HCT116 (cell line): ENCODE measurements at regions not wholly inside any gene's neighbourhood (a gene's known extent, or its start where the extent isn't known, plus 50 kb on each side); places are given as distances from the start of the nearest gene placed in this dataset.

ENCODE experiments used
- ATAC-seq: fragments of 200-7000 bp; cut with Tn5 transposase; 2 replicates; pipeline ENCODE4 v1.9.1; 2020; ENCODE audit warnings: mild to moderate bottlenecking, moderate library complexity
- BruUV-seq: library from RNA; stranded (reverse); fragments of 400-500 nt; replicated peaks from 2 replicates; lab custom pipeline; 2021; lab: Mats Ljungman, UMichigan
- CTCF ChIA-PET: fragments of 300-600 bp; sonication (Branson Sonifier 250); formaldehyde crosslinking; loops from one replicate; lab custom pipeline; 2021; ENCODE audit warnings: antibody characterized with exemption; lab: Charles Lee
- POLR2A ChIA-PET: fragments of 300-600, 350-600 bp; sonication (Branson Sonifier 250); formaldehyde crosslinking; loops from one replicate; lab custom pipeline; 2021; ENCODE audit warnings: antibody characterized with exemption; lab: Charles Lee
- RAD21 ChIA-PET, 2 experiments: fragments of 300-600 bp; sonication (Branson Sonifier 250); formaldehyde crosslinking; loops; one replicate each; lab custom pipeline; 2023; ENCODE audit warnings: low total read pairs in 2 of 2; ENCODE audit not compliant: uncharacterized antibody in 2 of 2, unreplicated experiment in 2 of 2, low non-redundant PET in 1 of 2; lab: Charles Lee
- DNase-seq: peaks from one replicate; pipeline ENCODE4 v3.0.0-alpha.2; 2010; ENCODE audit warnings: low read depth, low spot score
- H2AFZ ChIP-seq: fragments of 200-600 bp; shearing (Covaris generic), sonication (generic); 2 replicates; pipeline ENCODE4 v1.6.1; 2017; ENCODE audit warnings: low read depth, mixed run types, mixed read lengths, antibody characterized with exemption, low read length; ENCODE audit not compliant: poor library complexity, severe bottlenecking
- H3K27ac ChIP-seq: 2 replicates; pipeline ENCODE4 v1.5.1; 2012; ENCODE audit warnings: low read depth, low read length
- H3K27me3 ChIP-seq: fragments of 200-600 bp; sonication (generic); 2 replicates; pipeline ENCODE4 v1.6.1; 2016; ENCODE audit warnings: mixed run types, low read length, mixed read lengths; ENCODE audit not compliant: insufficient read depth
- H3K36me3 ChIP-seq, 2 experiments: fragments of 200-500 bp in 1 of 2; fragments of 200-600 bp in 1 of 2; sonication (Bioruptor generic) in 1 of 2; sonication (generic) in 1 of 2; 2 replicates each; pipeline versions ENCODE4 v1.5.1 to v1.6.1; 2014 to 2016; ENCODE audit warnings: low read length in 2 of 2, inconsistent platforms in 1 of 2, mixed read lengths in 1 of 2, mixed run types in 1 of 2; ENCODE audit not compliant: insufficient read depth in 2 of 2, control insufficient read depth in 1 of 2
- H3K4me1 ChIP-seq, 2 experiments: fragments of 200-600 bp in 1 of 2; sonication (generic) in 1 of 2; 2 replicates each; pipeline versions ENCODE4 v1.5.1 to v1.6.1; 2012 to 2017; ENCODE audit warnings: low read length in 2 of 2, inconsistent platforms in 1 of 2, mild to moderate bottlenecking in 1 of 2, mixed read lengths in 1 of 2, mixed run types in 1 of 2, moderate library complexity in 1 of 2; ENCODE audit not compliant: insufficient read depth in 2 of 2, control insufficient read depth in 1 of 2
- H3K4me2 ChIP-seq: fragments of 200-600 bp; sonication (generic); 2 replicates; pipeline ENCODE4 v1.6.1; 2017; ENCODE audit warnings: mixed run types, low read length, mixed read lengths
- H3K4me3 ChIP-seq, 2 experiments: fragments of 200-600 bp in 1 of 2; sonication (generic) in 1 of 2; replicated peaks in 1 of 2; 2 replicates each; pipeline ENCODE4 v1.5.1; 2011 to 2016; ENCODE audit warnings: low read length in 2 of 2, control low read depth in 1 of 2, low read depth in 1 of 2, mild to moderate bottlenecking in 1 of 2, mixed read lengths in 1 of 2, mixed run types in 1 of 2
- H3K79me2 ChIP-seq: fragments of 200-600 bp; sonication (generic); 2 replicates; pipeline ENCODE4 v1.6.1; 2017; ENCODE audit warnings: mild to moderate bottlenecking, mixed run types, low read length, moderate library complexity, mixed read lengths; ENCODE audit not compliant: insufficient read depth
- H3K9ac ChIP-seq: fragments of 200-600 bp; sonication (generic); 2 replicates; pipeline ENCODE4 v1.6.1; 2016; ENCODE audit warnings: low read length, mixed read lengths
- H3K9me2 ChIP-seq: fragments of 200-600 bp; sonication (generic), shearing (Covaris generic); 2 replicates; pipeline ENCODE4 v1.6.1; 2017; ENCODE audit warnings: mixed run types, mild to moderate bottlenecking, moderate library complexity; ENCODE audit not compliant: insufficient read depth
- H3K9me3 ChIP-seq, 2 experiments: fragments of 200-500 bp in 1 of 2; fragments of 200-600 bp in 1 of 2; sonication (Bioruptor generic) in 1 of 2; sonication (generic) in 1 of 2; 2 replicates each; pipeline ENCODE4 v1.6.1; 2014 to 2017; ENCODE audit warnings: low read length in 2 of 2, mixed read lengths in 2 of 2, inconsistent platforms in 1 of 2, low read depth in 1 of 2, mild to moderate bottlenecking in 1 of 2, mixed run types in 1 of 2, moderate library complexity in 1 of 2; ENCODE audit not compliant: control insufficient read depth in 1 of 2, insufficient read depth in 1 of 2
- H4K20me1 ChIP-seq: fragments of 200-600 bp; sonication (generic), shearing (Covaris generic); 2 replicates; pipeline ENCODE4 v1.6.1; 2017; ENCODE audit warnings: mixed run types, mild to moderate bottlenecking, moderate library complexity; ENCODE audit not compliant: insufficient read depth
- CEBPB ChIP-seq: IDR thresholded peaks from 2 replicates; pipeline ENCODE4 v1.6.1; 2012; ENCODE audit warnings: low read depth
- EGR1 ChIP-seq: IDR thresholded peaks from 2 replicates; pipeline ENCODE4 v1.6.1; 2012; ENCODE audit warnings: low read depth
- FOSL1 ChIP-seq: IDR thresholded peaks from 2 replicates; pipeline ENCODE4 v1.6.1; 2012; ENCODE audit warnings: low read depth
- JUND ChIP-seq: IDR thresholded peaks from 2 replicates; pipeline ENCODE4 v1.6.1; 2012
- POLR2A ChIP-seq: IDR thresholded peaks from 2 replicates; pipeline ENCODE4 v1.7.0; 2011; ENCODE audit warnings: borderline replicate concordance; ENCODE audit not compliant: insufficient read depth, insufficient read length; ENCODE audit errors: extremely low read depth
- POLR2AphosphoS5 ChIP-seq: IDR thresholded peaks from 2 replicates; pipeline ENCODE4 v1.6.1; 2011; ENCODE audit warnings: mild to moderate bottlenecking, low read depth, low read length, moderate library complexity
- RAD21 ChIP-seq: IDR thresholded peaks from 2 replicates; pipeline ENCODE4 v1.6.1; 2012; ENCODE audit warnings: low read depth, mild to moderate bottlenecking
- SP1 ChIP-seq: IDR thresholded peaks from 2 replicates; pipeline ENCODE4 v1.6.1; 2012; ENCODE audit warnings: low read depth
- SRF ChIP-seq: IDR thresholded peaks from 2 replicates; pipeline ENCODE4 v1.6.1; 2012; ENCODE audit warnings: low read depth
- TCF7L2 ChIP-seq: IDR thresholded peaks from 2 replicates; pipeline ENCODE4 v1.7.0; 2011; ENCODE audit warnings: borderline replicate concordance, inconsistent platforms; ENCODE audit not compliant: insufficient read depth, insufficient read length; ENCODE audit errors: extremely low read depth
- intact Hi-C: fragments of 100-400 bp; cut with micrococcal nuclease; formaldehyde crosslinking; loops from 2 replicates; pipeline ENCODE4 v1.10.0; 2022
- TF ChIP-seq, protein P1 (sequence below): IDR thresholded peaks from 2 replicates; pipeline ENCODE4 v1.6.1; 2012; ENCODE audit warnings: low read depth
- TF ChIP-seq, protein P2 (sequence below): IDR thresholded peaks from 2 replicates; pipeline ENCODE4 v1.6.1; 2012
- TF ChIP-seq, protein P3 (sequence below), 3 experiments: fragments of 200-600 bp in 1 of 3; sonication (generic) in 1 of 3; IDR thresholded peaks in 2 of 3; conservative IDR thresholded peaks in 1 of 3; 2 replicates each; pipeline ENCODE4 v1.5.1; 2012 to 2017; ENCODE audit warnings: low read depth in 2 of 3, low read length in 2 of 3, antibody characterized with exemption in 1 of 3, borderline replicate concordance in 1 of 3, control low read depth in 1 of 3, mild to moderate bottlenecking in 1 of 3, mixed read lengths in 1 of 3, mixed run types in 1 of 3, moderate library complexity in 1 of 3; ENCODE audit not compliant: insufficient read depth in 1 of 3
- TF ChIP-seq, protein P4 (sequence below): IDR thresholded peaks from 2 replicates; pipeline ENCODE4 v1.6.1; 2012

DNA sequence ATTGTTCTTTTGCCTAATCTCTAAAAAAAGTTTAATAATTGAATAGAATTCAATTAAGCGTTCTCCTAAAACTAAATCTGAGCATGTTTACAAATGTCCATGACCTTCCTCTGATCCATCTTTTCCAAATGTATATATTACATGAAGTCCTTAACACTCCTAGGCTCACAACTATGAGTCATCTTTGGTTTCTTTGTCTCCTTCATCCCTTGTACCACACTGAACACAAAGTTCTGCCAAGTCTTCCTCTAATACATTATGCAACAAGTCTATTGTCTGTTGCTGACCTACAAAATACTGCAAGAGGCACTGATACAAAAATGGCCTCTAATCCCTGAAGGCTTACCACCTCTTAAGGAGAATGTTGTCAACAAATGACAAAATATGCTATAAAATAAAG, 550.2 kb downstream of the PYDC2 start:
- intact Hi-C loops, result no loop called here
- no peak for ATAC-seq
- no peak overlapping the region for H3K9ac ChIP-seq
- BruUV-seq, result no TSS peak
- H3K9me2 ChIP-seq, result no peaks in the 10 kb centered on the region
- TF ChIP-seq CEBPB, result no peak
- TF ChIP-seq EGR1, result no peak
- TF ChIP-seq, protein P1, sequence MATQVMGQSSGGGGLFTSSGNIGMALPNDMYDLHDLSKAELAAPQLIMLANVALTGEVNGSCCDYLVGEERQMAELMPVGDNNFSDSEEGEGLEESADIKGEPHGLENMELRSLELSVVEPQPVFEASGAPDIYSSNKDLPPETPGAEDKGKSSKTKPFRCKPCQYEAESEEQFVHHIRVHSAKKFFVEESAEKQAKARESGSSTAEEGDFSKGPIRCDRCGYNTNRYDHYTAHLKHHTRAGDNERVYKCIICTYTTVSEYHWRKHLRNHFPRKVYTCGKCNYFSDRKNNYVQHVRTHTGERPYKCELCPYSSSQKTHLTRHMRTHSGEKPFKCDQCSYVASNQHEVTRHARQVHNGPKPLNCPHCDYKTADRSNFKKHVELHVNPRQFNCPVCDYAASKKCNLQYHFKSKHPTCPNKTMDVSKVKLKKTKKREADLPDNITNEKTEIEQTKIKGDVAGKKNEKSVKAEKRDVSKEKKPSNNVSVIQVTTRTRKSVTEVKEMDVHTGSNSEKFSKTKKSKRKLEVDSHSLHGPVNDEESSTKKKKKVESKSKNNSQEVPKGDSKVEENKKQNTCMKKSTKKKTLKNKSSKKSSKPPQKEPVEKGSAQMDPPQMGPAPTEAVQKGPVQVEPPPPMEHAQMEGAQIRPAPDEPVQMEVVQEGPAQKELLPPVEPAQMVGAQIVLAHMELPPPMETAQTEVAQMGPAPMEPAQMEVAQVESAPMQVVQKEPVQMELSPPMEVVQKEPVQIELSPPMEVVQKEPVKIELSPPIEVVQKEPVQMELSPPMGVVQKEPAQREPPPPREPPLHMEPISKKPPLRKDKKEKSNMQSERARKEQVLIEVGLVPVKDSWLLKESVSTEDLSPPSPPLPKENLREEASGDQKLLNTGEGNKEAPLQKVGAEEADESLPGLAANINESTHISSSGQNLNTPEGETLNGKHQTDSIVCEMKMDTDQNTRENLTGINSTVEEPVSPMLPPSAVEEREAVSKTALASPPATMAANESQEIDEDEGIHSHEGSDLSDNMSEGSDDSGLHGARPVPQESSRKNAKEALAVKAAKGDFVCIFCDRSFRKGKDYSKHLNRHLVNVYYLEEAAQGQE, result no peak
- TF ChIP-seq, protein P2, sequence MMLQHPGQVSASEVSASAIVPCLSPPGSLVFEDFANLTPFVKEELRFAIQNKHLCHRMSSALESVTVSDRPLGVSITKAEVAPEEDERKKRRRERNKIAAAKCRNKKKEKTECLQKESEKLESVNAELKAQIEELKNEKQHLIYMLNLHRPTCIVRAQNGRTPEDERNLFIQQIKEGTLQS, result no peak
- TF ChIP-seq TCF7L2, result no peak
- TF ChIP-seq POLR2A, result no peak
- TF ChIP-seq SP1, result no peak
- no peak for TF ChIP-seq SRF
- no peak for TF ChIP-seq POLR2AphosphoS5
- no peak for TF ChIP-seq JUND
- TF ChIP-seq FOSL1, result no peak
- TF ChIP-seq, protein P3, sequence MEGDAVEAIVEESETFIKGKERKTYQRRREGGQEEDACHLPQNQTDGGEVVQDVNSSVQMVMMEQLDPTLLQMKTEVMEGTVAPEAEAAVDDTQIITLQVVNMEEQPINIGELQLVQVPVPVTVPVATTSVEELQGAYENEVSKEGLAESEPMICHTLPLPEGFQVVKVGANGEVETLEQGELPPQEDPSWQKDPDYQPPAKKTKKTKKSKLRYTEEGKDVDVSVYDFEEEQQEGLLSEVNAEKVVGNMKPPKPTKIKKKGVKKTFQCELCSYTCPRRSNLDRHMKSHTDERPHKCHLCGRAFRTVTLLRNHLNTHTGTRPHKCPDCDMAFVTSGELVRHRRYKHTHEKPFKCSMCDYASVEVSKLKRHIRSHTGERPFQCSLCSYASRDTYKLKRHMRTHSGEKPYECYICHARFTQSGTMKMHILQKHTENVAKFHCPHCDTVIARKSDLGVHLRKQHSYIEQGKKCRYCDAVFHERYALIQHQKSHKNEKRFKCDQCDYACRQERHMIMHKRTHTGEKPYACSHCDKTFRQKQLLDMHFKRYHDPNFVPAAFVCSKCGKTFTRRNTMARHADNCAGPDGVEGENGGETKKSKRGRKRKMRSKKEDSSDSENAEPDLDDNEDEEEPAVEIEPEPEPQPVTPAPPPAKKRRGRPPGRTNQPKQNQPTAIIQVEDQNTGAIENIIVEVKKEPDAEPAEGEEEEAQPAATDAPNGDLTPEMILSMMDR (IDR thresholded peaks at IDR 0.05 in 2 of 3, conservative IDR thresholded peaks at IDR 0.05 in 1 of 3; ENCODE audit: borderline replicate concordance in 1 of 3, insufficient read depth in 1 of 3, low read depth in 2 of 3, low read length in 2 of 3), result no peak
- TF ChIP-seq, protein P4, sequence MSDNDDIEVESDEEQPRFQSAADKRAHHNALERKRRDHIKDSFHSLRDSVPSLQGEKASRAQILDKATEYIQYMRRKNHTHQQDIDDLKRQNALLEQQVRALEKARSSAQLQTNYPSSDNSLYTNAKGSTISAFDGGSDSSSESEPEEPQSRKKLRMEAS, result no peak
- no peak for TF ChIP-seq RAD21
- TF ChIP-seq, all 23 proteins: peak for 0
- Histone ChIP-seq H2AFZ (no peak overlapping the region), H3K36me3 (no peaks in the 10 kb centered on the region), H3K9me3 (no peaks in the 10 kb centered on the region), H3K4me3 (no peak overlapping the region), H3K79me2 (no peaks in the 10 kb centered on the region), H3K27me3 (no peaks in the 10 kb centered on the region), H3K27ac (no peak overlapping the region), H4K20me1 (no peaks in the 10 kb centered on the region), H3K4me2 (no peak overlapping the region), H3K4me1 (no peaks in the 10 kb centered on the region)
- CTCF ChIA-PET, result no interaction called here
- POLR2A ChIA-PET, result no interaction called here
- DNase-seq, result no peak
- RAD21 ChIA-PET, result no interaction called here
